ENCODE measurements at regions not wholly inside any gene's neighbourhood (a gene's known extent, or its start where the extent isn't known, plus 50 kb on each side); places are given as distances from the start of the nearest gene placed in this dataset.
A peak's percentile ranks its signal among the peaks of the same experiment; 100 is the strongest.

GRCh38 chr4:118586357-118586790, 98.8 kb upstream of the METTL14 start:
- H3K79me2 ChIP-seq (ENCODE audit: insufficient read depth, low read length) = no peaks in the 10 kb centered on the region
- intact Hi-C loops (cut with micrococcal nuclease) = no loop called here
- 65% methylated on average over 6 of the region's 6 CpGs for WGBS (ENCODE audit: insufficient coverage)
- Mint-ChIP-seq H3K27ac (no peak overlapping the region), H3K36me3 (no peaks in the 10 kb centered on the region), H3K27me3 (ENCODE audit: low read depth in 3 of 3) (peaks cover 13 to 24% (median 15%) of the 10 kb centered on the region in 3 donors), H3K9me3 (peaks cover 0 to 3% (median 0%) of the 10 kb centered on the region in 7 donors), H3K4me1 (peaks cover 20% of the 10 kb centered on the region), H3K4me3 (no peak overlapping the region)
- H3K36me3 ChIP-seq (replicated peaks in 1 of 2; ENCODE audit: control insufficient read depth in 1 of 2, insufficient read depth in 2 of 2, low read length in 2 of 2) = no peaks in the 10 kb centered on the region
- DNase-seq = no peak
- H3K4me1 ChIP-seq (ENCODE audit: control insufficient read depth in 1 of 2, insufficient read depth in 2 of 2, low read length in 2 of 2) = peaks cover 22 to 23% of the 10 kb centered on the region in 2 donors
- H3K9ac ChIP-seq (ENCODE audit: insufficient read depth, low read length, poor library complexity, severe bottlenecking) = no peak overlapping the region
- peaks cover 0 to 9% of the 10 kb centered on the region in 2 donors for H3K27me3 ChIP-seq (ENCODE audit: control insufficient read depth in 2 of 2, insufficient read depth in 2 of 2, low read length in 2 of 2)
- no peak overlapping the region for H2AFZ ChIP-seq (ENCODE audit: insufficient read depth, low read depth, low read length, poor library complexity, severe bottlenecking)
- TF ChIP-seq, protein P1, sequence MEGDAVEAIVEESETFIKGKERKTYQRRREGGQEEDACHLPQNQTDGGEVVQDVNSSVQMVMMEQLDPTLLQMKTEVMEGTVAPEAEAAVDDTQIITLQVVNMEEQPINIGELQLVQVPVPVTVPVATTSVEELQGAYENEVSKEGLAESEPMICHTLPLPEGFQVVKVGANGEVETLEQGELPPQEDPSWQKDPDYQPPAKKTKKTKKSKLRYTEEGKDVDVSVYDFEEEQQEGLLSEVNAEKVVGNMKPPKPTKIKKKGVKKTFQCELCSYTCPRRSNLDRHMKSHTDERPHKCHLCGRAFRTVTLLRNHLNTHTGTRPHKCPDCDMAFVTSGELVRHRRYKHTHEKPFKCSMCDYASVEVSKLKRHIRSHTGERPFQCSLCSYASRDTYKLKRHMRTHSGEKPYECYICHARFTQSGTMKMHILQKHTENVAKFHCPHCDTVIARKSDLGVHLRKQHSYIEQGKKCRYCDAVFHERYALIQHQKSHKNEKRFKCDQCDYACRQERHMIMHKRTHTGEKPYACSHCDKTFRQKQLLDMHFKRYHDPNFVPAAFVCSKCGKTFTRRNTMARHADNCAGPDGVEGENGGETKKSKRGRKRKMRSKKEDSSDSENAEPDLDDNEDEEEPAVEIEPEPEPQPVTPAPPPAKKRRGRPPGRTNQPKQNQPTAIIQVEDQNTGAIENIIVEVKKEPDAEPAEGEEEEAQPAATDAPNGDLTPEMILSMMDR (IDR thresholded peaks at IDR 0.05) = no peak
- no peak overlapping the region for H3K4me3 ChIP-seq (replicated peaks in 1 of 3; ENCODE audit: low read depth in 2 of 3, low read length in 3 of 3)
- no peaks in the 10 kb centered on the region for H3K9me3 ChIP-seq (replicated peaks in 1 of 2; ENCODE audit: control insufficient read depth in 1 of 2, insufficient read depth in 1 of 2, low read length in 2 of 2)
- no peaks in the 10 kb centered on the region for H4K20me1 ChIP-seq (ENCODE audit: insufficient read depth, low read length)
- H3K27ac ChIP-seq (ENCODE audit: low read depth in 1 of 2, low read length in 2 of 2) = no peak overlapping the region
- H3K4me2 ChIP-seq (replicated peaks; ENCODE audit: extremely low read depth, low read length, poor library complexity, severe bottlenecking) = no peak overlapping the region

- no peaks in the 10 kb centered on the region for H3K79me2 ChIP-seq (ENCODE audit: insufficient read depth, low read length)
- no peak for DNase-seq
- WGBS (ENCODE audit: insufficient coverage) = 72% methylated on average over 2 of the region's 9 CpGs
- no peak overlapping the region for H2AFZ ChIP-seq (ENCODE audit: insufficient read depth, low read depth, low read length, poor library complexity, severe bottlenecking)
- H3K36me3 ChIP-seq (replicated peaks in 1 of 2; ENCODE audit: control insufficient read depth in 1 of 2, insufficient read depth in 2 of 2, low read length in 2 of 2) = no peaks in the 10 kb centered on the region
- no peaks in the 10 kb centered on the region for H4K20me1 ChIP-seq (ENCODE audit: insufficient read depth, low read length)
- H3K4me1 Mint-ChIP-seq = peaks cover 20% of the 10 kb centered on the region
- peaks cover 12 to 26% (median 15%) of the 10 kb centered on the region in 3 donors for H3K27me3 Mint-ChIP-seq (ENCODE audit: low read depth in 3 of 3)
- intact Hi-C loops (cut with micrococcal nuclease) = no loop called here
- H3K27me3 ChIP-seq (ENCODE audit: control insufficient read depth in 2 of 2, insufficient read depth in 2 of 2, low read length in 2 of 2) = peaks cover 0 to 9% of the 10 kb centered on the region in 2 donors
- H3K4me3 ChIP-seq (replicated peaks in 1 of 3; ENCODE audit: low read depth in 2 of 3, low read length in 3 of 3) = no peak overlapping the region
- peaks cover 25 to 27% of the 10 kb centered on the region in 2 donors for H3K4me1 ChIP-seq (ENCODE audit: control insufficient read depth in 1 of 2, insufficient read depth in 2 of 2, low read length in 2 of 2)
- TF ChIP-seq, protein P1 (IDR thresholded peaks at IDR 0.05) = no peak
- H3K27ac ChIP-seq (ENCODE audit: low read depth in 1 of 2, low read length in 2 of 2) = no peak overlapping the region
- no peak overlapping the region for H3K9ac ChIP-seq (ENCODE audit: insufficient read depth, low read length, poor library complexity, severe bottlenecking)
- H3K27ac Mint-ChIP-seq = no peak overlapping the region
- no peak overlapping the region for H3K4me2 ChIP-seq (replicated peaks; ENCODE audit: extremely low read depth, low read length, poor library complexity, severe bottlenecking)
- no peaks in the 10 kb centered on the region for H3K36me3 Mint-ChIP-seq
- no peaks in the 10 kb centered on the region for H3K9me3 ChIP-seq (replicated peaks in 1 of 2; ENCODE audit: control insufficient read depth in 1 of 2, insufficient read depth in 1 of 2, low read length in 2 of 2)
- H3K4me3 Mint-ChIP-seq = peak overlapping the region in 1 of 2 donors; percentile 16
- peaks cover 0 to 3% (median 0%) of the 10 kb centered on the region in 7 donors for H3K9me3 Mint-ChIP-seq
Observed at GRCh38 chr4:118587116-118587831, 97.9 kb upstream of the METTL14 start.
